RCC 7860 (cell line): ENCODE measurements at regions not wholly inside any gene's neighbourhood (a gene's known extent, or its start where the extent isn't known, plus 50 kb on each side); places are given as distances from the start of the nearest gene placed in this dataset.

Experiments
- DNase-seq: peaks from one replicate; pipeline ENCODE4 v3.0.0-alpha.2; 2015; ENCODE audit warnings: low spot score
- FAIRE-seq: peaks from 2 replicates; lab custom pipeline; 2012; peaks lifted over from hg19 to GRCh38; lab: Jason Lieb, UNC

DNA sequence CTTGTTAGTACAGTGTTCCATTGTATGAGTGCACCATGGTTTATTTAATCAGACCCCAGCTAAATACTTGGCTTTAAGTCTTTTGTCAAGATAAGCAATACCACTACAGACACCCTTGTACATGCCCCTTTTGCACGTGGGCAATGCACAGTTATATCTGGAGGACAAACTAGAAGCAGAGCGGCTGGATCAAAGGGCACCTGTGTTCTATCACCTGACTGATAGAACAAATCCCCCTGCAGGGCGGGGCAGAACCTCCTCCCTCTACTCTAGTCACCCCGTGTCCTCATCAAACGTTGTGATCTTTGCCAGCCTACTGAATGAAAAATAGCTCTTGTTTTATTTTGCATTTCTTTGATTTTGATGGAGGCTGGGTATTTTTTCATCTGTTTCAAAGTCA is 314.9 kb downstream of the TLE3 start:
- FAIRE-seq, result no peak
- DNase-seq, result no peak

DNA sequence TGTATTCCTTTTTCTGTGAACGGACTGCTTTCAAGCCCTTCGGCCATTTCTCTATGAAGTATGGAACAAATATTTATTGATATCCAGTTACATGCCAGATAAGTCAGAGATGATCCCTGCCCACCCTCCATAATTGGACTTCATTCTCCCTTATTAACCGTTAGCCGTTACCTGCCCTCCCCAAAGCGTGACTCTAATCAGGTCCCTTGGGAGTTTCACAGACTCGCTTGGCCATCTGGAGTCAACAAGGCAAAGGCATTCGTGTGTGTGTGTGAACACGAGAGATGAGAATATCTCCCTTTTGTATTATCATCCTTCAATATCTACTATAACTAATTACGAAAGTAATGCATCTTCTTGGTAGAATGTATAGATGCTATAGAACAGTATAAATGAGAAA is 314.5 kb downstream of the TLE3 start:
- DNase-seq, result no peak
- FAIRE-seq, result no peak

DNA sequence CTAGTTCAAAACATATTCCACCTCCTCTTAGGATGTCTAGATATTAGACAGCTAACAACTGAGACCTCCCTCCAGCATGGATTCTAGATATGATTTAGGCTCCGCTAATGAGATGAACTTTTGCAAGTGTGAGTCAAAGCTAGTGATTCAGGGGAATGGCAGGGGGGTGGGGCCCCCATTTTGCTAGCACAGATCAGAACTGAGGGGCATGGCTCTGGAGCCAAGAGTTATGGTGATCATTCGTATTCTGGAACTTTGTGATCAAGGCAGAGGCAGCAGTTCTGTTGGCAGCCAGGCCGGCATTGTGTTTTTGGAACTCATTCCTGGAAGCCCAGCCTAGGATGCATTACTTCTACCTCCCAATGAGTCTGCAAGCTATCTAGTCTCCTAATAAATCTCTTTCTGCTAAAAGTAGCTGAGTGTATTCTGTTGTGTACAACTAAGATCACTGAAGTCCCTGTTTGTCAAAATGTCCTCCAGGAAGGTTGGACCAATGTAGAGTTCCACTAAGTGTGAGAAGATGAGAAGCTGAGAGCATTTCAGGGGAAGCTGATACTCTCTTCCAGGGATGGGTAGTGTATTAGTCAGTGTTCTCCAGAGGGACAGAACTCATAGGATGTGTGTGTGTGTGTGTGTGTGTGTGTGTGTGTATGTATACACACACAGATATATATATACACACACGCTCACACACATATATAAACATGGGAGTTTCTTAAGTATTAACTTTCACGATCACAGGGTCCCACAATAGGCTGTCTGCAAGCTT is 312.7 kb downstream of the TLE3 start:
- FAIRE-seq (no peak), DNase-seq (no peak)

DNA sequence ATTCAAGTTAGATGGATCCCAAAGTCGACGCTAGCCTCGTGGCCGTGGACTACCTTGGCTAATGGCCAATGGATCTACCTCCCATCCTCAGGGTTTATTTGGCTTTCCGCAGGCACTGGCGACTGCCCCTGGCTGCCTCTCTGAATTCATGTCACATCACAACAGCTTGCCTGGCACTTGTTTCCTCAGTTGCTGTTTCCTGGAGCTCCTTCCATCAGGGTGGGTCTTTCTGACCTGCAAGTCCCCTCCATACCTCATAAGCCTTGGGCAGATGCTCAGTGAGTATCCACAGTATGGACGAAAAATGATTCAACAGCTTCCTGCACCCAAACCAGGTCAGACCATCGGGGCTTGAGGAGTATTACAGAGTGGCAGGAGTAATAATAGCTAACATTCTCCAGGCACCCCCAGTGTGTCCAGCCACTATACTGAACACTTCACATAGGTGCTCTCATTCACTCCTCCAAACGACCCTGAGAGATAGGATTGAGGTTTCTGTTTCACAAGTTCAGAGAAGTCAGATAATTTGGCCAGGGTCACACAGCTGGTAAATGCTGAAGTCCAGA is 311.5 kb downstream of the TLE3 start:
- FAIRE-seq (no peak), DNase-seq (no peak)

DNA sequence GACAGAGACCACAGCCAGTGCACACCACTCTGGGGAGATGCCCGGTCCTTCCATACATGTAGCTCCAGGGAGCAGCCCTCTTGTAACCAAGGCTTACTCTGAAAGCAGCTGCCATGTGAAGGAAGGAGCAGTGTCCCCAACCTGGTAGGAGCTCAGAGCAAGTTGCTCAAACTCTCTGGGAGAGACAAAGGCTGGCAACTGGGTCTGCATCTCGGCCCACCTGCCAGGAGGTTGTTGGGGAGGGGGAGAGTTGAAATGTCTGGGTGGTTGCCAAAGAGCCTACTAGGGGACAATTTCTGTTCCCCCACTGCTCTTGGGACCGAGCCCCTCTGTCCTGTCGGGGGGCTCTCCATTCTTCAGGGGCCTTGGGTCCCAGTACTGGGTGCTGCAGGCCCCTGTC is 309.9 kb downstream of the TLE3 start:
- FAIRE-seq, result no peak
- no peak for DNase-seq

DNA sequence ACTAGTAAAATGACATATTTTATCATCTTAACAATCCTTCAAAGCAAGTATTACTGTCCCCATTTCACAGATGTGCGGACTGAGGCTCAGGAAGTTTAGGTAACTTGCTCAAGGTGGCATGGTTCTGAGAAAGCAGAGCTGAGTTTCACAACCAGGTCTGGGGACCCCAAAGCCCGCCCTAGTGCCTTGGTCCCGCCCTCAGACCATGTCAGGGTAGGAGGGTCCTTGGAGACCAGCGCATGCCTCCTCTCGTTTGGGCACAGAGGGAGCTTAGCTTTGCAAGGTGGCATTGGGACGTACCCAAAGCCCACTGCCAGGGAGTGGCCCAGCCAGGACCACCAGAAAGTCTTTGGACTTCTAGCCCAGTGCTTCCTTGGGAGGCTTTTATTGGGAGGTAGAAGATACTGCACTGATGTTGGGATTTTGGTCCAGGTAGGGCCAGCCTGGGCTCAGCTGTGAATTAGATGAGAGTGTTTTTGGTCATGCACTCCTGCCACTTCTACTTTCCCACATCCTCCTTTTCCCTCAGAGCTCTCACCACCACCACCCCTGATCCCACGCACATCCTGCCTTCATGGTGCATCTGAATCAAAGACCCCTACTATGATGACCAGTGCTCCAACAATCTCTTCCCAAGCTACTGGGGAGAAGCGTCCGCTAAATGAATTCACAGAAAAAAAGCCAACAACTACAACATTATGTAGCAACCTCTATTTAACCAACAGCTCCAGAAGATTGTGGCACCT is 307.9 kb downstream of the TLE3 start:
- DNase-seq, result no peak
- no peak for FAIRE-seq

DNA sequence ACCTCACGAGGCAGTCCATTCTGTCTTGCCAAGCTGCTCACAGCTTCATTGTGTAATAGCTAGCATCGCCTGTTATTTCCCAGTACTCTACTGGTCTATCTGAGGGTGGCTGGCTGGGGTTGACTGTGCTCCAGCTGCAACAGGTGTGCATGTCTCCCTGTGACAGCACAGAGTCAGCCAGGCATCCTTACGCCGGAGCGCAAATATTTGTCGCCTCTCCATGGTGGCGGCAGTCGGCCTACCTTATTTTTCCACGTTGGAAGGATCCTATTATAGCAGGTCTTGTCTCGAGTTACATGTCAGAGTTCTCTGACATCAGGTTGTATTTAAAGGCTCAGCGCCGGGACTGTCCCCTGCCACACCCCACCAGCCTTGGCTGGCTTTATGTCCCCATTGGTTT is 307.1 kb downstream of the TLE3 start:
- no peak for DNase-seq
- no peak for FAIRE-seq

DNA sequence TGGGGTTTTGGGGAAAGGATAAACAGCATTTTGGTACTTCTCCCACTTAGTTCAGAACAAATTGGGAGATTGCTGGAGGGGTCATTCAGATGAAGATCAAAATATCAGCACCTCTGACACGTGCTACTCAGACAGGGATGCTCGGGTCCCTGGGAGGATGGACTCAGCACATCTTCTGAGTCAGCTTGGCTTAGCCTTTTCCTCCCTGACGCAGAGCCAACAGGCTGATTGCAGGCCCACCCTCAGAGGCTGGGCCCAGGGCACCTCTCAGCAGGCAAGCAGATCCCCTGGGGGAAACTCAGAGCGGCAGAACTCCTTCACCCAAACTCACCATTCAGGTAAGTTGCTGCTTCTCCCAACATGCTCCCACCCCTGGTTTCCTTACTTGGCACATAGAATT is 304.9 kb downstream of the TLE3 start:
- DNase-seq (no peak), FAIRE-seq (no peak)

DNA sequence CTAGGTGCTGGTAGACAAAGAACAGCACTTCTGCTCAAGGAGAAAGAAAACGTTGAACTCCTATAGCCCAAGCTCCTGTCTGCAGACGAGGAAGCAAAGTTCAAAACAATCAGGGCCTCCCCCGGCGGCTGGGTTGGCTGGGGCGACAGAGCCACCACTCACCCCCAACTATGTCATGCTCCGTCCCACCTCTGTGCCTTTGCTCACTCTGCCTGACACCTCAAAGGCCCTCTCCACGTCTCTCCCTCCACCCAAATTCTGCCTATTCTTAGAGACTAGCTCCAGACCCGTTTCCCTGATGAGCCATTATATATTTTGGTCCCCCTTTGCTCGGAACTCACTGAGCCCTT is 304.3 kb downstream of the TLE3 start:
- no peak for FAIRE-seq
- DNase-seq, result no peak

DNA sequence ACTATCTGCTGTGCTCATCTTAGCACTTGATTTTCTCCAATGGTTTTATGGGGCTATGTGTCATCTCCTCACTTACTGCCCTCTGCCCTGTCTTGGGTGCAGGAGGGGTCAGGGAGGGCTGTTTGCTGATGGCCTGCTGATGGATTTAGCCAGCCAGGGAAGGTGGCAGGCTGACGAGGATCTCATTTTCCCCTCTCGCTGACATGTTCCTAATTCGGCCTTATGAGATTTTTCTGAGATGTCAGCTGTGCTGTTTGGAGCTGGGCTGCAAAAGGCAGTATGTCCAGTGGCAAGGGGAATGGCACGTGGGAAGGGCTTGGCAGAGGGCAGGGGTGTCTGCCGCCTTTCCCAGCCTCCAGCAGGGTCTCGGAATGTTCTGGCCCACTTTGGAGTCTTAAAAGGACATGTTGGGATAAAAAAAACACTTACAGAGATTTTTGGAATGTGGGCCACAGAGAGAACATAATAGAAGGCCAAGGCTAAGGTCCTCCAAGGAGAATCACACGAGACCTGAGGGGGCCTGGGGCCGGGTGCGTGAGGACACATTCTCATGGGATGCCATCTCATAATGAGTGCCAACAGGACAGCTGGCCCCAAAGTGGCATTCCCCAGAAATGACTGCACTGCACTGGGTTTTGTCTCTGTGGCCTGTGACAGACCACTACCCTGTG is 303.8 kb downstream of the TLE3 start:
- FAIRE-seq (no peak), DNase-seq (no peak)

DNA sequence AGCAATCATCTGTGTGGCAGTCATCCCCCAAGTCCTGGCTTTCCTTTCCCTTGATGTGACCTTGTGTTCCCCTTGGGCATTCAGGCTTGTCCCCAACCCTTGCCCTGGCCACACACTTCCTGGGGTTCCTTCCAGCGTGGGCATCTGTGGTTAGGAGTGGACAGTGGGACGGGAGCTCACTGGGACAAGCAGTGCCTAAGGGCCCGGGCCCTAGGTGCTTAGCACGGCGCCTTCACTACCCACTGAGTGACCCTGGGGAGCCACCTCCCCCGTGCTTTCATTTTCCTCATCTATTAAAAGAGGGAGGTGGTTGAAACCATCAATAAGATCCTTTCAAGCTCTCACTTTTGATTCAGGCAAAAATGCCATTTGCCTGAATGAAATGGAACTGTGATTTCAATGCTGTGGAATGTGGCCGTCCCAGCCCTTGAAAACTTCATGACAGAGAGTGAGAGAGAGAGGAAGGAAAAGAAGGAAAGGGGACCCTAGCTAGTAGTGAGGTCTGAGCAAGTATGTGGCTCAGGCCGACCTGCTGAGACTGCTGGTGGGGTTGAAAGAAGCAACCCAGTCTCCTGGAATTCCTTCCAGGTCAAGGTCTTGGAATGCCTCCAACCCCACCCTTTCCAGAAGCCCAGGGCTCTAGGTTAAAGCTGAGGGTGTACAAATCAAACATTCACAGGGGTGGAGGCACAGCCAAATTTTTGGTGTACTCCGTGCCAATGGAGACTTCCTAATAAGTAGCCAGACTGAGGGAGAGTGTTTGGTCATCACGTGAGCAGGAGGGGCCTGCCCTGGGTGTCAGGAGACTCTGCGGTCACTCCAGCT is 302.9 kb downstream of the TLE3 start:
- DNase-seq (peak; percentile 58), FAIRE-seq (no peak)

DNA sequence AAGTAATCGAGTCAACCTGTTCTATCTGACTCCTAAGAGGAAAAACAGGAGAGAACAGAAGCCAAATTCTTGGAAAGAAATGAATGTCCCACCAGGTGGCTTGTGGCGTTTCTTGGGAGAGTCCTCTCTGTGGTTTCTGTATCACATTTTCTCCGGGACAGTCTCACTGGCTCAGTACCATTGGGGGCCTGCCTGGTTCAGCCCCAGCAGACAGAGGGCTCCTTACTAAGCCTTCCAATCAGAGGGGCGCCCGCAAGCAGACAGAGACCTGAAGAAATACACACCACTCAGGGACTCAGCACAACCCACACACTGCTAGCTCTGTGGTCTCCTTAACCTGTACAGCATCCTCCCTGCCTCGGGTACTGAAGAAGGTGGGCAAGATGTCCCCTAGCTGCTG is 302.1 kb downstream of the TLE3 start:
- no peak for DNase-seq
- no peak for FAIRE-seq

DNA sequence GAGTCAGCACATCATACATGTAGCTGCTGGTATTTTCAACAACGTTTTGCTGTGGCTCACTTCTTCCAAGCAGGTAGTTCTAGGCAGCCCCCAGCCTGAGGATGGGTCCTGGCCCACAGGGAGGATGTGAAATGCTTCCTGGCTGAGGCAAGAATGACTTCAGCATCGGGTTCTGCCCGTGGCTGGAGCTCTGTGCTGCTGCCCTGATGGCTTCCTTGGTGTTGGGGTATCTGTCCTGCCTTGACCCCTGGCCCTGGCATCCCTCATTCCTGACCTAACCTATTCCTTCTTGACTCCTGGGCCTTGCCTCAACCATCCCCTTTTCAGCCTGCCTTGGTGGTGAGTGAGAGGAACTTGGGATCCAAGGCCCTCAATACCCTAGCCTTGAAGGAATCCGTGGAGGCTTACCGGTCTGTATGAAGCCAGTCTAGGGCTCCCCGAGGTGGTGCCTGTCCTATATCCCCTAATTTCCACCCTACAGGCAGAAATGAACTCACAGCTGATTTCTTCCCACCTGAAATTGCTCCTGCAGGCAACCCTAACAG is 300.6 kb downstream of the TLE3 start:
- no peak for FAIRE-seq

DNA sequence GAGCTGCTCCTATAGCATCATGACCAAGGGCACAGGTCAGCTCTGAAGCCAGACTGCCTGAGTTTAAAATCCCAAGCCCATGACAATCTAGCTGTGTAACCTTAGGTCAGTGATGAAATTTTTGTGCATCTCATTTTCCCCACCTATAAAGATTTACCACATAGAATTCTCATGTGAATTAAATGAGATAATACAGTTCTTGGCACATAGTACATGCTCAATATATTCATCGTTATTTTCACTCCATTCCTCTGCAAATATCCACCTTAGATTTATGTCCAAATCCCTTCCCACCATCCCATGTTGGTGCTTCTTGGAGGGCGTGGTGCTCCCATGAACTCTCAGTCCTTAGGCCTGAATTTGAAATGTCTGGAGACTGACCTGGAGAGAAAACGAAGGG is 300.1 kb downstream of the TLE3 start:
- FAIRE-seq (no peak), DNase-seq (no peak)

More for the DNA sequence above, 300.6 kb downstream of the TLE3 start:
- no peak for DNase-seq

DNA sequence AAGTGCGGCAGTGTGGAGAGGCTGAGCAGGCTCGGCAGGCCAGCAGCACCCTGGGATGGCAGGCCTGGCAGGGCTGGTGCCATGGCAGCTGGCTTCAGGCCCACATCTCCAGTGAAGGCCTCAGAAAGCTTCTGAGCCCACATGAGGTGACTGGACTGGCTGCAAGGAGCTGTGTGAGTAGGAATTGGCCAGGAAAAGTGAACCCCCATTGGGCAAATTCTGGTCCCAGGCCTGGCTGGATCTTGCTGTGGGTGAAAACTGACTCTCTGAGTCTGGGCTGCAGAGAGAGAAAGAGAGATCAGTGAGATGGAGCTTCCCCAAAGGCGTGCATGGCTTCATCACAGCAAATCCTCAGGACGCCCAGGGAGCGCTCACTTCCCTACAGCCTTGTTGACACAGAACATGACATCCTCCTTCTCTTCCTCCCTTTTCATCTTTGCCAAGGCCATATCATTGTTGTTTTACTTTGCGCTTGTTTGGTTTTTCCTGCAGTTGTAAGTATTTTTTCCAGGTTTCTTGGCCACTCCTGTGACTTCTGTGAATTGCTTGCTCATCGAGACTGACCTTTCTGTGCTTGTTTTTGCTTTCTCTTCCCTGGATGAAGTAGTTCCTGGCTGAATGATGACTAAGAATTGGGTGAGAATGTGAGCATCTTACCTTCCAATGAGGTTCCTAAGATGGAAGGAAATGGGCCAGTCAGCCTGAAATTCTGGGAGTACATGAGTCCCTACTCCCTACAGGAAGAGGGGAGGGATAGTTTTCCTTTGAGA is 299.1 kb downstream of the TLE3 start:
- DNase-seq (no peak), FAIRE-seq (no peak)

DNA sequence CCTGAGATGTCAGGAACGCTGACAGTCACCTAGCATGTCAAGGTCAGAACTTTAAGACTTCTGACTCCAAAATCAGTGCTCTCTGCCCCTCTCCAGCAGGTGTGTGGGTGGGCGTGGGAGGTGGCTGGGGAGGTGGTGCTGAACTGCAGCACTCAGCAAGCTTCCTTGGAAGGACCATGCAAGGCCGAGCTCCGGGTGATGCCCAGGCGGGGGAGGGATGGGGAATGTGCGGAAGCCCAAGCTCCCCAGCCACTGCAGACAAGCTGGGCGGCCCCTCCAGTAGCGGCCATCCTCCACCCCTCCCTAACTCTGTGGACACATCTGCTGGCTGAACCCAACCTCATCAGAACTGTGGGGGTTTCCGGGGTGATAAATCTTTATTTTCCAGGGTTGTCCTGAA is 296.6 kb downstream of the TLE3 start:
- DNase-seq, result no peak
- FAIRE-seq, result no peak

DNA sequence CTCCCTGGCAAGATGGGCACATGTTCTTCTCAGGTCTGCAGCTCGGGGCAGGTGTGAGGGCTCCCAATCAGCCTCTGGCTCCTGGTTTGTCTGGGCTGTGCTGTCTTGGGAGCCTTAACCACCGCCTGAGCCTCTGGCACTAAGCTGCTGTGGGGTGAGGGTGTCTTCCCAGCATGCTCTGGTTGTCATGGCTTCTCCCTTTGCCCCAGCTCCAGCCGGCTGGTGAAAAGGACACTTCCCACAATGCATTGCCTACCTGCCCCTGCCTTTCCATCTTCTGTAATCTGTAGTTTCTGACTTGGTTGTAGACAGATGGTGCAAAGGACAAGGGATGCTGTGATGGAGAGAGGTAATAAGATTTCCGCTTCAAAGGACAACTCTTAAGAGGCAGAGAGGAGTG is 295.3 kb downstream of the TLE3 start:
- no peak for DNase-seq
- no peak for FAIRE-seq

DNA sequence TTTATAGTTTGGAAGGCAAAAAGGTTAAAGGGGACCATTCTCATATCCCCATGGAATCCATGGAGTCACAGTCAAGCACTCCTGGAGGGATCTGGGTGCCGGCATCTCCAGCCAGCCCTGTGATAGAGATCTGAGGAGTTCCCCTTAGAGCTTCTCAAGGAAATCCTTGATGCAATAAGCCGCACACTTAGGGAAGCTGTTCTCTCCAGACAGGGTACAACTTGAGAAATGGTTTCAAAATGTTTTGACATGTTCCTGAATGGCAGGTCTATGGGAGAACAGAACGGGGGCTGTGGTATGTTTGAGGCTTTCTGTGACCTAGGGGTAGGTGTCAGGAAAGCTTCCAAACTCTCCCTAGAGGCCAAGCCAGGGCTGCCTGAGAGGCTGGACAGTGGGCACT is 292.9 kb downstream of the TLE3 start:
- FAIRE-seq (no peak), DNase-seq (no peak)

DNA sequence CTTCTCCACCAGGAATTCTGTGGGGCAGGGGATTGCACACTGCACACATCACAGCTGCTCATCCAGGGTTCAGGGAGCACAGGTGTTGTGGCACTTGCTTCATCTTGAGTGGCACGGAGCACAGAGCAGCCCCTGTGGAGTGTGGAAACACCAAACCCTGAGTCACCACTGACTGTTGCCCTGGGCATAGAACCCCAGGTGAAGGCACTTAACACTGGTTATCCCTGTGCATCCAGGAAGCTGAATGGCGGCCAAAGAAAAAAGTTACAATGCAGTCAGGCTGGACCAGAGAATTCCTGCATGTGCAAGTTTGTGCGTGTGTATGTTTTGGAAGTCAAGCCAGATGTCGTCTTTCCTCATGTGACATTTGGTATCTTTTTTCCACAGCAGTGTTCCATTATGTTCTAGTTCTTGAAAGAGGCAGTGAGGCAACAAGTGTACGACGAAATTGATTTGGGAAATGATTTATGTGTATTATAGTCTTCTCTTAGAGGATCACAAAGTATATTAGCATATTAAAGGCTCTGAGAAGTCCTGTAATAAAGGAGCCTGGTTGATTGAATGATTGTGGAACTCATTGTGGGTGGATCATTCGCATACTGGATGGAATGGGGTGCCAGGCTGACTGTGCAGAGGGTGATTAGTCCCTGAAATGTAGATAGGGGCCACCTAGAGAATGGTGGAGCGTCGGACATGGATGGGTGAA is 292.3 kb downstream of the TLE3 start:
- no peak for DNase-seq

More for the DNA sequence above, 292.3 kb downstream of the TLE3 start:
- no peak for FAIRE-seq
